ENCODE measurements at regions not wholly inside any gene's neighbourhood (a gene's known extent, or its start where the extent isn't known, plus 50 kb on each side); places are given as distances from the start of the nearest gene placed in this dataset.
"Not testable (repeated sequence)": the region's sequence is repeated elsewhere in the genome, so short reads cannot be mapped to it uniquely, and the experiment has no call there.

GRCh38 chr21:38619480-38619879 lies 121.2 kb upstream of the ERG start:
- DNase-seq, result no peak

- DNase-seq, result no peak
Observed at GRCh38 chr21:38619992-38620479, 121.8 kb upstream of the ERG start.

DNA sequence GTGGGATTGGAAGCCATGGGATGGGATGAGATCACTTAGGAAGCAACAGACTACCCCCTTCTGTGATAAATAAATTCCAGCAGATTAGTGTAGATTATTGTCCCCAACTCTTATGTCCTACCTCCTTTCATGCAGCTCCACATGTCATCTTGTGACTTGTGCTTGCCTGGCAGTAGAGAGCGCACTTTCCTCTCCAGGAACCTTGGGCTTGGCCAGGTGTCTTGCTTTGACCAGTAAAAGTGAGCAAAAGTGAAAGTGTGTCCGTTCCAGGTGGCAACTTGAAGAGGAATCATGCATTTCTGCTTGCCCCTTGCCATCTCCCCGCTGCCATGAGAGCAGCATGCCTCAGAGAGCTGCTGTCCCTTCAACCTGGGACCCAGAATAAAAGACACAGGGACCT lies 122.9 kb upstream of the ERG start:
- DNase-seq, result no peak

DNA sequence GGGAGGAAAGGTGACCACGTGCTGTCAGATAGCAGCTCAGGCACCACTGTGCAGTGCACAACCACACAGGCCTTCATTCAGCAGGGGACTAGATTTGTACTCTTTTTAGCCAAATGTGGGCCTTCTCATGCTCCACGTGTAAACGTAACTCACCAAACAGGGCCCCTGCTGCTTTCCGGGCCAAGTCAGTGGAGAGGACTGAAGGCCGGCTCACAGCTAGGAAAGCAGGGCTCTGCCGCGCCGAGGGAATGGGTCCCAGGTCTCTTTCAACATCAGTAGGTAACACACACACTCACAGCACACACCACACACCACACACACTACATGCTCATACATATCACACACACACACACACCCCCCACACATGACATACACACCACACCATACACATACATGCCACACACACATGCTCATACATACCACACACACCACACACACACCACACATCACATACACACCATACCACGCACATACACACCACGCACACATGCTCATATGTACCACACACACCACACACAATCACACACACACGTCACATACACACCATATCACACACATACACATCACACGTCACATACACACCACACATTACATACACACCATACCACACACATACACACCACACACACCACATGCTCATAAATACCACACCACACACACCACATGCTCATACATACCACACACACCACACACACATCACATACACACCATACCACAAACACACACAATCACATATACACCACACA lies 124.0 kb upstream of the ERG start:
- DNase-seq, result no peak

DNA sequence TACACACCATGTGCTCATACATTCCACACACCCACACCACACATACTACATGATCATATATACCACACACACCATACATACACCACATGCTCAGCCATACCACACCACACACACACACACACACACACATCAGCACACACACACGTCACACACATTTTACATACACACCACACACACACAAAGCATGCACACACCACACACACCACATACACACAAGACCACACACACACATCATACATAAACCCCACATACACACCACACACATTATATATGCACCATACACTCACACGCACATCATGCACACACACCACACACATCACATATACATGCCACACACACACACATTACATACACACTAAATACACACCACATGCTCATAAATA lies 124.5 kb upstream of the ERG start:
- no peak for DNase-seq

DNA sequence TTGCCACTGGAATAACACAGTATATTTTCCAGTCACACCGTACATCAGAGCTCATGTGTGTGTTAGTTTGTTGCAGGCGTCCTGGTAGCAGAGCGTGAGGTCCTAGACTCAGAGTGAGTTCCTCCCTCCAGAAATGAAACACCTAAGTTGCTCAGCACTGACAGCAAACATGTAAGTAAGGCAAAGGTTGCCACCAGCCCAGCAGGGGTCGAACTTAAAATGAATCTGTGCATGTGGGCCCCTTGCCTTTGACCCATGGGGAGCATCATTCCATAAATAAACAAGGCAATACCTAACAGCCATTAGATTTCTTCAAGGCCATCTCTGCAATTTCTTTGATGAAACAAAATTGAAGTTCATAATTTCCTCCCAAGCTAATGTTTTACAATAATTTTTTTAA lies 125.3 kb upstream of the ERG start:
- no peak for DNase-seq

- DNase-seq, result no peak
Observed at GRCh38 chr21:38625000-38625399, 126.7 kb upstream of the ERG start.

DNA sequence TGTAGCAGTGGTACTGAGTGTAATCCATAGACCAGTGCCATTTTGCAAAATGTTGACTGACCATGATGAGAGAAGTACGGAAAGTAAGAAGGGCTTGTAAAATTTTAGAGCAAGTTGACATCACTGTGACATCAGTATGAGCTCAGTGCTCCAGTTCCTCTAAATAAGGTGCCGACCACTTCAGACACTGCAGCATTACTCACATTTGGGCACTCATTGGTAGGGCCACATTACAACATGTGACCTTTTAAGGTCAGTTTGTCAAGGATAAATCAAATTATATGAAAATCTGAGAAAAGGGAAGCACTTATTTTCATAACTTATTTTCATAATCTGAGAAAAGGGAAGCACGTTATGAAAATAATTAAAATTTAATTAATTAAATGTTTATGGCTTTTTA lies 128.0 kb upstream of the ERG start:
- DNase-seq, result no peak

GRCh38 chr21:38628349-38628748 lies 130.1 kb upstream of the ERG start:
- no peak for DNase-seq

DNA sequence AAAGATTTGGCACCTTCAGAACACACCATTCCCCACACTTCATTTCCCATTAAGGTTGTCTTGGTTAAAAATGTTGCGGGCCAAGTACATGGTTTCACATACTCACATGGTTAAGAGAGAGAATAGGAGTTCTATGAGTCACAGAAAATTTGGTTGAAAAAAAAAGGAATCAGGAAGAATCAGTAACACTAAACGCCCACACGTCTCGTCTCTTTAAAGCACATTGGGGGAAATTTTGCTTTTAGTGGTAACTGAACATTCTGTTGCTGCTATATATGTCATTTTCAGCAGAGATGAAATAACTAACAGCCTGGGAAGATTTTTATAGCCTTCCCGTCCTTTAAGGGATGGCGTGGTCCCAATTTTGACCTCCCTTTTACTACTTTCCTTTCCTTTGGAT lies 132.9 kb upstream of the ERG start:
- no peak for DNase-seq

- no peak for DNase-seq
Observed at GRCh38 chr21:38631676-38632075, 133.4 kb upstream of the ERG start.

GRCh38 chr21:38637161-38637560 lies 138.9 kb upstream of the ERG start:
- DNase-seq, result no peak

DNA sequence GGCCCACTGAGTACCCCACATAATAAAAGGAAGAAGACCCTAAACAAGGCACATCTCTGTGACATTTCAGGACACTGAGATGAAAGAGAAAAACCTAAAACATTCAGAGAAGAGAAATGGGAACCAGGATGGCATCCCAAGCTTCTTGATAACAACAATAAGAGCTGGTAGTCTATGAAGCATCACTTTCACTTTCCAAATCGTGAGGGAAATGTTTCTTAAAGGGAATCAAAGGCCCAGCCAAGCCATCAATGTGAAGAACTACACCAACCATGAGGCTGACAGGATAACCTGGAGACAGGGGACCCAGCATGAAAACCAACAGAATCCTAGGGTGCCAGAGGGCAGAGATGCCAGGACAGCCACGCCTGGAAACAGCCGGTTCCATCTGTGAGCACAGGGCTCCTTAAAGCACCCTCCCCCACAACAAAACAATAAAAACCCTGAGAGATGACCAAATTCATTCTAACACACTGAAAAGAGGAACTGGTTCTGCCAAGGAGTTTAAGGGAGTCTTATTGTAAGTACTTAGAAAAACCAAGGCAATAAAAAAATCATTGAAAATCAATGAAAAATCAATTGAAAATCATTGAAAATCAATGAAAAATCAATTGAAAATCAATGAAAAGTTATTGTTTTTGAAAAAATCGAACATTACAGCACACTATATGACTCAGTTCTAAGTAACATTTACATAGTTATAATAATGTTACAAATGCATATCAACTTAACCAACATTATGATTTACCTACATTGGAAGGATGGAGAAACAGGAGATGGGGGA lies 141.5 kb upstream of the ERG start:
- DNase-seq, result peak; percentile 37

GRCh38 chr21:38640355-38640742 lies 142.1 kb upstream of the ERG start:
- DNase-seq, result not testable (repeated sequence)

DNA sequence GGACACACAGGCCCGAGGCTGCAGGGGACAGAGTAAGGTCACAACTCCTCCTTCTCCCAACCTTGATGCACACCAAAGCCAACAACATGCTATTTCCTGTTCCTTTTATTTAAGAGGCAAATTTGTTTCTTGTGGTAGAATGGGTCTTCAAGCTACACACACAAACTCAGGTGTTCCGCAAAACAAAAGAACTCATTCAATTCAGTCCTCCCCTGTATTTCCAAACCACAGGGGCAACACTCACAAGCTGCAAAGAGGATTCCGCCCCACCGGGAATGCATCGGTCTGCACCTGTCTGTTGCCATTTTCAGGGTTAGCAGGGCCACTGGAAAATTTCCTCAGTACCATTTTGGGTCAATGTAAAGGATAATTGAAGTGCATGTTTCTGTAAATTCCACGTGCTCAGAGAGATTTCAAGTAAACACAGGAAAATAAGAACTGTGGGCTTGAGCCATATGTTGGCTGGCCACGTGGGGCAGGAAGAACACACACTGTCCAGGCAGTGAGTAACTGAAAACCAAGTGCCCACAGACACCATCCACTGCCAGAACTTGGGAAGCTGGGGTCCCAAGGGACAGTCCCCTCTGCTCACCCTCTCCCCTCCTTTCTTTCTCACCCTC lies 145.2 kb upstream of the ERG start:
- DNase-seq, result no peak

- no peak for DNase-seq
Observed at GRCh38 chr21:38645282-38645681, 147.0 kb upstream of the ERG start.

GRCh38 chr21:38646213-38646837 lies 148.0 kb upstream of the ERG start:
- DNase-seq, result no peak

GRCh38 chr21:38649120-38649519 lies 150.8 kb upstream of the ERG start:
- DNase-seq, result no peak

DNA sequence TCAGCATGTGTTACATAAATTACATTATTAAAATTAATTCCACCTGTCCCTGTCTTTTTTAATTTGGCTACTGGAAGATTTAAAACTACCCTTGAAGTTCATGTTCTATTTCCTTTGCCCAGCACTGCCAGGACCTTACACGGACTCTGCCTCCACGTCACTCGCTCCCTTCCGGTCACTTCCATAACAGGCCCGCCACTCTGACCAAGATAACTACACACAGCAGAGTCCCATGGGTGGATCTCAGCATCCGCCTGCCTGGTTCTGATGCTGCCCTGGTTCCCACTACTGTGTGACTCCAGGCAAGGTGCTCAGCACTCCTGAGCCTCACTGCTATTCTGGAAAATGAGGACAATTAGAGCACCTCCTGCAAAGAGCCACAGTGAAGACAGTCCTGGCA lies 153.3 kb upstream of the ERG start:
- no peak for DNase-seq

GRCh38 chr21:38652396-38652795 lies 153.3 kb upstream of the ETS2 start:
- no peak for DNase-seq

DNA sequence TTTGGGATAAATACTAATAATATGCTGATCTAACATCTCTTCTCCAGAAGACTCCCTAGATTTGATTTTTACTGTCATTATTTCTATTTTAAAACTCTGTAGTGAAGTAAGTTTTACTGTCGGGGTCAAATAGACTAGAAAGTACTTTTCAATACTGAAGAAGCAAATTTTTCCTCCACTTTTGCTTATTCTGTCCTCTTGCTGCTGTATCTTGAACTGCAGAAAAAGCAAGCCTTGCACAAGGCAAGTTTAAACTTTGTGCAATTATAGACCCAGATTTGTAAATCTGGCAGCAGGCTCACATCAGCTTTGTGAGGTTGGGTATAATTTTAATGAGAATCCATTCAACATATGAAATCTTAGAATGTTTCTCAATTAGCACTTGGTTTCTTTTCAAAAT lies 151.1 kb upstream of the ETS2 start:
- no peak for DNase-seq

DNA sequence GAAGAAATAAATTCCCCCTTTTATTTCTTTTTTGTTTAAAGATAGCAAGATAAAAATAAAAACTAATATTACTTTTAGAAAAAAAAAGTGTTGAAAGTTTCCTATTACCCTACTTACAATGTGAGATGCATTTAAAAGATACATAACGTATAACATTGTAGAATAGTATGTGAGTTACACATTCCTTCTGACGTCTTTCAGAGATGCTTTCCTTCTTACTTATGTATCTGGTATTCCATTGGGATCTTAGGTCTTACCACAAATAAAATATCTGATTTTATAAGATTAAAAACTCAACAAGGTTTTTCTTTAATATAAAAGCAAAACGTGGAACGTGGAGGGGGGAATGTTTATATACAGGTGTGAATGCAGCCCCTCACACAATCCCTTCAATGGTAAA lies 147.2 kb upstream of the ETS2 start:
- DNase-seq, result no peak

DNA sequence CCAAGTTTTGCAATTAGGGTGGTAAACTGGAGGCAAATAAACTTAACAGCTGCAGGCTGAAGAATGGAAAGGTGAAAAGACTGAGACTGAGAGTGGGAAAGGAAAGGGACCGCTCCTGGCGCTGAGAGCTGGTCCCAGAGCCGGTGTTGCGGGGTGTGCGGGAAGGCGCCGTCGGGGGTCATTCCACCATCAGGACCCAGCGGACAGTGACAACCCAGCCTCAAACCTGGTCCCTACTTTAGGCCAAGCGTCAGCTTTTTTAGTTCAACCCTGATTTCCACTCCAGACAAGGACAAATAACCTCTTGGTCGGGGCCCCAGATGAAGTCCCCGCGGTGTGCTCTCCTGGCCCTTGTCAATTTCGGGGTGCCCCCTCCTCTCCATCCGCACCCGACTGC lies 145.8 kb upstream of the ETS2 start:
- DNase-seq, result no peak
